Effector memory CD4-positive, alpha-beta T cell (primary cell): ENCODE measurements at regions not wholly inside any gene's neighbourhood (a gene's known extent, or its start where the extent isn't known, plus 50 kb on each side); places are given as distances from the start of the nearest gene placed in this dataset.

Experiments used
- DNase-seq, 3 donors: peaks; one replicate each; pipeline ENCODE4 v3.0.0-alpha.2; 2020
- H3K27ac ChIP-seq: 2 replicates; pipeline ENCODE4 v1.7.0; 2013; ENCODE audit warnings: mild to moderate bottlenecking, low read length, moderate library complexity; ENCODE audit not compliant: insufficient read depth, poor library complexity, severe bottlenecking
- H3K27me3 ChIP-seq: replicated peaks from 2 replicates; pipeline ENCODE4 v1.7.0; 2013; ENCODE audit warnings: mild to moderate bottlenecking, low read length; ENCODE audit not compliant: insufficient read depth, control insufficient read depth, poor library complexity, severe bottlenecking
- H3K36me3 ChIP-seq: 2 replicates; pipeline ENCODE4 v1.7.0; 2013; ENCODE audit warnings: mild to moderate bottlenecking, low read length, moderate library complexity; ENCODE audit not compliant: control insufficient read depth, insufficient read depth
- H3K4me1 ChIP-seq: 2 replicates; pipeline ENCODE4 v1.7.0; 2013; ENCODE audit warnings: low read length, mild to moderate bottlenecking; ENCODE audit not compliant: control insufficient read depth, insufficient read depth, poor library complexity, severe bottlenecking
- H3K4me3 ChIP-seq: 2 replicates; pipeline ENCODE4 v1.7.0; 2013; ENCODE audit warnings: low read length, low read depth, mild to moderate bottlenecking; ENCODE audit not compliant: insufficient read depth, poor library complexity, severe bottlenecking
- H3K9me3 ChIP-seq: 2 replicates; pipeline ENCODE4 v1.7.0; 2013; ENCODE audit warnings: mild to moderate bottlenecking, low read length, moderate library complexity; ENCODE audit not compliant: control insufficient read depth

DNA sequence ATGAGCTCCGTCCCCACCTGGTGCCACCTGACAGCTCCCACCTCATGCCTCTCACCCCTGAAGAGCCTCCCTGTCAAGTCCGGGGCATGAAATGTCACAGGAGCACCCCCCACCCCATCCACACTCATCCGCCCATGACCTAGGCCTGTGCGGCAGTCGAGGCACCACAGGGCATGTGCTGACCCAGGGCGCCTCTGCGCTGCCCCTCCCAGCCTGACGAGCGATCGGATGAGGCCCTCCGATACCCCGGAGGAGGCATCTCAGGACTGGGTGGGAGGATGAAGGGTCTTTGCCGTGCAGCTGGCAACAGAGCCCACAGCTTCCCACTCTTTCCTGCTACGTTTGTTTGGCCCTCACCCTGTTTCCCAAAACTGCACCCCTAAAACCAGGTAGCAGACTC lies 184.4 kb upstream of the TCERG1L start:
- no peak for DNase-seq
- Histone ChIP-seq H3K9me3 (no peaks in the 10 kb centered on the region), H3K27me3 (no peaks in the 10 kb centered on the region), H3K27ac (no peak overlapping the region), H3K36me3 (no peaks in the 10 kb centered on the region), H3K4me1 (no peaks in the 10 kb centered on the region), H3K4me3 (no peak overlapping the region)

DNA sequence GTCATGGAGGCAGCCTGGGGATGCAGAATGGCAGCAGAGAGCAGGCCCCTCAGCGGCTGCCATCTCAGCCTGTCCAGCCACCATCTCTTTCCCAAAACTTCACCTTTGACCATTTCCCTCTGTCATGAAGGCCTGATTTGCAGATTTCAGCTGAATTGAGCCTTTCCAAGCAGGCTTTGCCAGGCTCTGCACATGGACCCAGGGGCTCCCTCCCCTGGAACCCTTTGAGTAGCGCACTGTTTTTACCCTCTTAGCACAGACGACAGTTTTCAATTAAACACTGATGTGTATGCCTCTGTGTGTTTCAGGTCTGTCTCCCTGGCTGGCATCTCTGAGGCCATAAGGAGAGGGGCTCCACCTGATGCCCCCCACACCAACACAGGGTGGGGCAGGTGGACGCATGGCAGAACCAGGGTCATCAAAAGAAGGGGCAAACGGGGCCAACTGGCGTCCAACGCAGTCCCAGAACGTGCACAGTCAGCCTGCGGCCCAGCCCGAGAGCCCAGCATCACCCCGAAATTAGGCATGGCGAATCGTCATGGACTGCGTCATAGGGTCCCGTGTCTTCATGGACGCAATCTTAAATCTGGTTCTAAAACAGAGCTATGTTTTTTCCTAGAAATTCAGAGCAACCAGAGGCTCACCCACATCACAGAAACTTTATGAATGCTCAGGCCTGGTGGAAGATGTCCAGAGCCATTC lies 185.0 kb upstream of the TCERG1L start:
- no peaks in the 10 kb centered on the region for H3K9me3 ChIP-seq
- no peak overlapping the region for H3K4me3 ChIP-seq
- no peak overlapping the region for H3K27ac ChIP-seq
- no peaks in the 10 kb centered on the region for H3K36me3 ChIP-seq
- DNase-seq, result no peak
- no peaks in the 10 kb centered on the region for H3K27me3 ChIP-seq
- no peaks in the 10 kb centered on the region for H3K4me1 ChIP-seq

DNA sequence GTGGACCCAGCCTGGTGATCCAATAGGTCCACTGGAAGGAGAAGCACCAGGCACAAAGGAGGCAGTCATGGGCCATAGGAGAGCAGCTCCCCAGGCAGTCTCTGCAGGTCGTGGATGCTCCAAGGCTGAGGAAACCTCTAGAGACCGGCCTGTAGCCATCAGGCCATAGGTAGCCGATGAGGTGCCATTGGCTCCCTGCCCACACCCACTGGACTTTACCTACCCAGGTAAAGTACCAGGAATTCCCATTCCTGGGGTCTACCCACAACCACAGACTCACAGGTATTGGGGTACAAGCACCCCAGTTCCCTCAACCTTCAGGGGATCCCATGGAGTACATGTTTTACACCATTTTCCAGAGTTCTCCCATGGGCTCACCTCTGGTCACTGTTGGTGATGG lies 188.0 kb upstream of the TCERG1L start:
- Histone ChIP-seq H3K36me3 (no peaks in the 10 kb centered on the region), H3K4me1 (no peaks in the 10 kb centered on the region), H3K27ac (no peak overlapping the region), H3K4me3 (no peak overlapping the region), H3K9me3 (peaks cover 10% of the 10 kb centered on the region), H3K27me3 (no peaks in the 10 kb centered on the region)
- no peak for DNase-seq

DNA sequence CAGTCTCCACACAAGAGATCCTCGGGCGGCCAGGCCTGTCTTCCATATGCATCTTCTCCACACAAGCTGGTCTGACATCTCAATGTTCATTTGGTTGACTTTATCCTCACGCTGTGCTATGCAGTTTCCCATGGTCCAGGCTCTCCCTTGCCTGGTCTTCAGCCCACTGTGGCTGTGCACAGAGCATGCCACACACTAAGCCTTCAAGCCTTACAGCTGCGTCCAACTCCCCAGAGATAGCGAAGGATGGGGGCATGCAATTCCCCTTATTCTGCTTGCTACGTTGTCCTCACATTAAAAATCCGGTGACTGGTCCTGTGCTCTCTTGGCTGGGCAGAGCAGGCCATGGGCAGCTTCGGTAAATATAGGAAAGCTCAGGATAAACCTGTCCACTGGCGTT lies 188.7 kb upstream of the TCERG1L start:
- peaks cover 10% of the 10 kb centered on the region for H3K9me3 ChIP-seq
- no peaks in the 10 kb centered on the region for H3K27me3 ChIP-seq
- no peak overlapping the region for H3K27ac ChIP-seq
- no peak overlapping the region for H3K4me3 ChIP-seq
- no peaks in the 10 kb centered on the region for H3K4me1 ChIP-seq
- no peak for DNase-seq
- no peaks in the 10 kb centered on the region for H3K36me3 ChIP-seq

DNA sequence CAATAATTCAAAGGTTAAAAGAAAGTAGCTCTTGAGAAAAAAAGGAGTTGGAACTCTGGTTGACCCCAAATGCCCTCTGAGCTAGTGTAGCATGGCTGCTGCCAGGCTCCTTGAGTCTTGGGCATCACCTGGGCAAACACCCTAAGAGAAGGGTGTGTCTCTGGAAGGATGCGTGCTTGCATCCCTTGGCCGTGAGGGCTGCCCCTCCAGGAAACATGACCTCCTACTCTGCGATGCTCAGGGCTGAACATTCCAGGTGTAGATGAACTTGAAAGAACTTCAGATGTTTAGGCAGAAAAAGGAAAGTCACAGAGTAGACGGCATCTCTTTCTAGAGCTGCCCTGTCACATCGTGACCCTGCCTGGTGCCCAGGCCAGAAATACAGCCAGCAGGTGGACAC lies 189.4 kb upstream of the TCERG1L start:
- Histone ChIP-seq H3K36me3 (no peaks in the 10 kb centered on the region), H3K27ac (no peak overlapping the region), H3K27me3 (no peaks in the 10 kb centered on the region), H3K4me3 (no peak overlapping the region), H3K9me3 (peaks cover 10% of the 10 kb centered on the region), H3K4me1 (no peaks in the 10 kb centered on the region)
- no peak for DNase-seq

DNA sequence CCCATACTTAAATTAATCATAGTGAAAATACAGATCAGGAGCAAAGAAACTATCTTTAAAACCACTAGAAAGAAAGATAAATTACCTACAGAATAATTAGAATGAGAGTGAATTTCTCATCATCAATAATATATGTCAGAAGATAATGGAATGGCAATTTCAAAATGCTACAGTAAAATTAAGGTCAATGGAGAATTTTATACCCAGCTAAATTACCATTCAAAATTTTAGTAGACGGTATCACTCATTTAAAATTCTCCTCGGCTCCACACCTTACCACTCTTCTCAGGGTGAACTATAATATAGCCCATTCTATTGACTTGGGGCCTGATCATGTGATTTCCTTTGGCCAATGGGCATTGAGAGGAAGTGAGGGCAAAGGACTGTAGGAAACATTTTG lies 192.5 kb upstream of the TCERG1L start:
- Histone ChIP-seq H3K4me1 (no peaks in the 10 kb centered on the region), H3K27me3 (no peaks in the 10 kb centered on the region), H3K9me3 (peaks cover 10% of the 10 kb centered on the region), H3K4me3 (no peak overlapping the region), H3K27ac (no peak overlapping the region), H3K36me3 (no peaks in the 10 kb centered on the region)
- no peak for DNase-seq

DNA sequence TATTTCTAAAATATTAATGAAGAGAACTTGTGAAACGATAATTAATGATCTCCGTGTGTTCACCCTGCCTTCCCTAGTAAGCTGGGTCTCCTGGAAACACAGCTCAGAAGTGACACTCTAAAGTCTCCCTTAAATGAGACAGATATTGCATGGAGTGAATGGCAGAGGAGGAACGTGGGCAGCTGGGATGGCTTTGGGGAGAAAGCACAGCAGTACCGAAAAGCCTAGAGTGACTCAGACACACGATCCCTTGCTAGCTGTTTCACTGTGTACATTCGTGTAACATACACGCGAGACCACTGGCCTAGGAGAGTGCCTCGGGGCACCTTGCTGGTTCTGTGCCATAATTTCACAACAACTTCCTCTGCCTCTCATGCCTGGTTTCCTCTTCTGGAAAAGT lies 199.9 kb upstream of the TCERG1L start:
- Histone ChIP-seq H3K9me3 (no peaks in the 10 kb centered on the region), H3K27me3 (no peaks in the 10 kb centered on the region)
- DNase-seq, result no peak

DNA sequence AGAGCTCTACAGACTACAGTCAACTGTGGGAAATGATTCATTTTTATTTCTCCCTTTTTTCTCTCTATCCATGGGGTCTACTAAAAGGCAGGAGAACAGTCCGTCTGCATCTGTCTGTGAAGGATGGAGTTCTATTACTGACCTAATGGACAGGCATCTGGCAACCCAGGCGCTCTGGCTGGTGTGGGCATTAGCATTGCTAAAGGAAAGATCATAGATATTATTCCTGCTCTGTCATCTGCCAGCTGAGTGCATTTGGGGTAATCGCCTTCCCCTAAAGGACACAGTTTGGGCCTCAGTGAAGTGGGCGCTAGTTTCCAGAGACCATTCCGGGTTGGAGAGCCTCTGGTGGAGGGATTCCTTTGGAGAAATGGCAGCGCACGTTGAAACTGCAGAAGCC lies 201.3 kb upstream of the TCERG1L start:
- Histone ChIP-seq H3K27me3 (no peaks in the 10 kb centered on the region), H3K9me3 (no peaks in the 10 kb centered on the region), H3K36me3 (no peaks in the 10 kb centered on the region), H3K4me3 (no peak overlapping the region), H3K27ac (no peak overlapping the region), H3K4me1 (no peaks in the 10 kb centered on the region)
- DNase-seq, result no peak

More for the DNA sequence above, 199.9 kb upstream of the TCERG1L start:
- Histone ChIP-seq H3K27ac (no peak overlapping the region), H3K4me1 (no peaks in the 10 kb centered on the region), H3K36me3 (no peaks in the 10 kb centered on the region), H3K4me3 (no peak overlapping the region)

DNA sequence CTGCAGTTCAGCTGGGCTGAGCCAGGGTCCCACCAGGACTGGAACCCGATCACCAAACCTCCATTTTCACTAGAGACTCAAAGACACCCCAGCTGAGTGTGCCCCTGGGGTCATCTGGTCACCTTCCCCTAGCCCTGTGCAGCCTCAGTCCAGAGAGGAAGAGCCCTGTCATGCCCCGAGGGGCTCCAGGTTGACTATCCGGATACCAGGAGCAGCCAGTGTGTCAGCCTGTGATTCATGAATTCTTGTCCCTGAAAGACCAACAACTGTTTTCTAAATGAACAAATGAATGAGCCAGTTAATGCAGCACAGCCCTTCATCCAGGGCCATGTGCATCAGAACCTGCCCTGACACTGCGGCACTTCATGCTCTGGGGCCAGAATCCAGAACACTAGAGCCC lies 201.9 kb upstream of the TCERG1L start:
- Histone ChIP-seq H3K4me1 (no peaks in the 10 kb centered on the region), H3K9me3 (no peaks in the 10 kb centered on the region)

DNA sequence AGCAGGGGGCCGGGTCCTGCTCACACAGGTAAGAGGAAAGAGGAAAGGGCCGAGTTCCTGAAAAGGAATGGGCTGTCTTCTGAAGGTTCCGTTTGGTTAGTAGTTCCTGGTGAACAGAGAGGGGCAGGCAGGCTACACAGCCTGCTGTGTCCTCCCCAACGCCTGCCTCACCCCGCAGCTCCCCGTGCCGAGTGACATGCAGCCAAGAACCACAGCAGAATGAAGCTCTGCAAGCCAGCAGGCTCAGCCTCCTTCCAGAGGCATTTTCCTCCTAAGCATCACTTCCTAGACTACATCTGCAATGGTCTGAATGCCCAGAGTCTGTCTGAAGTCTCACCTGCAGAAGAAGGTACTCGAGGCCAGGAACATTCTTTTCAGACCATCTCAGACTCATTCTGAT lies 202.4 kb upstream of the TCERG1L start:
- Histone ChIP-seq H3K9me3 (no peaks in the 10 kb centered on the region), H3K4me3 (no peak overlapping the region), H3K36me3 (no peaks in the 10 kb centered on the region), H3K27ac (no peak overlapping the region), H3K27me3 (no peaks in the 10 kb centered on the region), H3K4me1 (no peaks in the 10 kb centered on the region)
- DNase-seq, result no peak

More for the DNA sequence above, 201.9 kb upstream of the TCERG1L start:
- Histone ChIP-seq H3K27ac (no peak overlapping the region), H3K36me3 (no peaks in the 10 kb centered on the region), H3K4me3 (no peak overlapping the region), H3K27me3 (no peaks in the 10 kb centered on the region)
- DNase-seq, result no peak
